GM23338 (cell line): ENCODE measurements at regions not wholly inside any gene's neighbourhood (a gene's known extent, or its start where the extent isn't known, plus 50 kb on each side); places are given as distances from the start of the nearest gene placed in this dataset.

Source experiments
- CREB1 ChIP-seq: fragments of 250-450 bp; sonication (Bioruptor Pico); IDR thresholded peaks from 2 replicates; pipeline ENCODE4 v1.5.0; 2020; ENCODE audit warnings: low read depth, mild to moderate bottlenecking, moderate library complexity
- CTCF ChIP-seq, 2 experiments: fragments of 200-600 bp in 1 of 2; sonication (generic) in 1 of 2; conservative IDR thresholded peaks; 2 replicates each; pipeline versions ENCODE4 v1.5.1 to v1.6.1; 2016 to 2017; ENCODE audit warnings: antibody characterized with exemption in 2 of 2, low read depth in 2 of 2, mild to moderate bottlenecking in 2 of 2, moderate library complexity in 1 of 2
- EZH2 ChIP-seq: fragments of 200-600 bp; sonication (generic); IDR thresholded peaks from one replicate; pipeline ENCODE4 v1.8.0; 2017; ENCODE audit warnings: antibody characterized with exemption, mild to moderate bottlenecking, low read depth; ENCODE audit not compliant: unreplicated experiment
- EZH2phosphoT487 ChIP-seq: fragments of 200-600 bp; sonication (generic); IDR thresholded peaks from one replicate; pipeline ENCODE4 v1.8.1; 2018; ENCODE audit warnings: antibody characterized with exemption; ENCODE audit not compliant: unreplicated experiment
- JUNB ChIP-seq: IDR thresholded peaks from one replicate; pipeline ENCODE4 v1.6.1; 2016; ENCODE audit warnings: antibody characterized with exemption; ENCODE audit not compliant: unreplicated experiment
- POLR2AphosphoS5 ChIP-seq: IDR thresholded peaks from 2 replicates; pipeline ENCODE4 v1.6.1; 2016; ENCODE audit warnings: antibody characterized with exemption, low read depth

- TF ChIP-seq CREB1: no peak
- no peak for TF ChIP-seq CTCF (conservative IDR thresholded peaks at IDR 0.05; ENCODE audit: low read depth in 2 of 2)
- TF ChIP-seq EZH2: no peak
- no peak for TF ChIP-seq POLR2AphosphoS5
- no peak for TF ChIP-seq EZH2phosphoT487
- no peak for TF ChIP-seq JUNB
Observed at GRCh38 chr2:186306754-186307153, 179.3 kb upstream of the ZC3H15 start.
